ENCODE measurements at regions not wholly inside any gene's neighbourhood (a gene's known extent, or its start where the extent isn't known, plus 50 kb on each side); places are given as distances from the start of the nearest gene placed in this dataset.

GRCh38 chr16:85257483-85257882, 145.2 kb upstream of the CIBAR2 start:
- no peak for DNase-seq (ENCODE audit: low spot score)

DNA sequence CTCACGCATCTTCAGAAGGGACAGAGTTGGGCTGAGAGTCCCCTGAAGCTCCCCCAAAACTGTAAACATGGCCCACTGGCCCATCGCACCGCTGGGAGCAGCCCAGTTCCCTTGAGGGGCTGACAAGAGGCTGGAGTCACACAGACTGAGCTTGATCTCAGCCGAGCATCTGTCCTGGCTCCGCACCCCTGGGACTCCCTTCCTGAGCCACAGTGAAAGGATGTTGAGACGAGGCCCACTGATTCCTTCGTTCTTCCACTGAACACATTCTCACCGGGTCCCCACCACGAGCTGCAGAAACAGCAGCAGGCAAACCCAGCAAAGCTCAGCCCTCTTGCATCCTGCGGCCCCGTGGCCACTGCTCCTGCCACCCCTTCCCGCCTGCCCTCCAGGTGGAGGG, 145.9 kb upstream of the CIBAR2 start:
- no peak for DNase-seq (ENCODE audit: low spot score)

DNA sequence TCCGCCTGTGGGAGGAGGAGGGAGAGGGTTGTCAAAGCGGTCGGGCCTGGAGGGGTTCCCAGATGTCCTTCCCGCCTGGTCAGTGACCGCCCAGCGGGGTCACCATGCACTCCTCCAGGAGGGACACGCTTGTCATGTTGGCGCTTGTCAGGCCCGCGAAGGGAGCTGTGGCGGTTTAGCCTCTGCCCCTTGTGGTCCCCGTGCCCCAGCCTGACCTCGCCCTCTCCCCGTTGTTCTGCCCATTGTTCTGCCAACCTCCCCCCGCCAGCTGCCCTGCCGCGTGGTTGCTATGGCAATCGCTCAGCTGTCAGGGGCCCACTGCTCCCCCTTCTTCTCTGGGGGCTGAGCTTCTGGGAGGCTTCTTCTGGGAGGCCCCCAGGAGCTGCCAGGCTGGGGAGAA, 146.4 kb upstream of the CIBAR2 start:
- DNase-seq (ENCODE audit: low spot score): no peak

DNA sequence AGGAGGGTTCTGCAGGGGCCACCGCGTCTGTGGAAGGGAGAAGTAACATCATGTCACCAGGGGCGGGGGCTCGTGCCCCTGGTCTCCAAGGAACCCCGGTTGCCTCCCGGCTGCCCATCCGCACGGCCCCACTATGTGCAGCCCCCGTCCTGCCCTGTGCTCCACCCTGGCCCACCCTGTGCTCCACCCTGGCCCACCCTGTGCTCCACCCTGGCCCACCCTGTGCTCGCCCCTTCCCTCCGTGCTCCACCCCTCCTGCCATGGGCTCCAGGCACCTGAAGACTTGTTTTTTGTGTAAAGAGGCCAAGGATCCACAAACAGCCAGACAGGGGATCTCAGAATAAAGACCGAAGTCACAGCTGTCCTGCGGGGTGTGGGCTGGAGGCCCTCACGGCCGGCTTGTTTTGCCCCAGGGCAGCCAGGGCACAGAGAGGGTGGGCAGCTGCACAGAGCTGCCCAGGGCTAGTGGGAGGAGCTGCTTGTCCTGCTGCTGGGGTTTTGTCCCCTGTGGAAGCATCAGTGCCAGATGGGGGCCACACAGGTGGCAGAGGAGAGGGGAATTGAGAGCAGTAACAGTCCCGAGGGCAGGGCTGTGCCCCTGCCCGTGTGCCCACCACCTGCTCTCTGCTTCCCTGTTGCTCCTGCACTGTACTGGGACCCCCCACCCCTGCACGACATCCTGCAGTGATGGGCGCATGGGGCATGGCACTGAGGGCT, 147.0 kb upstream of the CIBAR2 start:
- DNase-seq (ENCODE audit: low spot score): no peak

GRCh38 chr16:85259832-85260167, 147.5 kb upstream of the CIBAR2 start:
- DNase-seq (ENCODE audit: low spot score): no peak

DNA sequence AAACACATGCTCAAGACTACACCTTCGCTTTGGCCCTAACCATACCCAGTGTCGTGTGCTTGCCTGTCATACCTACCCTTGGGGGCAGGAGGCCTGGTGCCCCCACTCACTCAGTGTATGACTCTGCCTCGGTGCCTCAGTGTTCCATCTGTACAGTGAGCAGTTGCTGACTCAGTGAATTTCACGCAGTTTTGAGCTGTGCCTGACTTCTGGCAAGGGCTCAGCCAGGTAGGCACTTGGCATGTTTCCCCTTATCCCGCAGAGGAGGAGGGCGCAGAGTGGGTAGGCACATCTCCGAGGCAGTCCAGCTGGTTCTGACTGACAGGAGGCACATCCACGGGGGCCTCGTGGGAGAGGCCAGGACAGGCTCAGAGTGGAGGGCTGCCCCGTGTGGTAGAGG, 148.9 kb upstream of the CIBAR2 start:
- no peak for DNase-seq (ENCODE audit: low spot score)

DNA sequence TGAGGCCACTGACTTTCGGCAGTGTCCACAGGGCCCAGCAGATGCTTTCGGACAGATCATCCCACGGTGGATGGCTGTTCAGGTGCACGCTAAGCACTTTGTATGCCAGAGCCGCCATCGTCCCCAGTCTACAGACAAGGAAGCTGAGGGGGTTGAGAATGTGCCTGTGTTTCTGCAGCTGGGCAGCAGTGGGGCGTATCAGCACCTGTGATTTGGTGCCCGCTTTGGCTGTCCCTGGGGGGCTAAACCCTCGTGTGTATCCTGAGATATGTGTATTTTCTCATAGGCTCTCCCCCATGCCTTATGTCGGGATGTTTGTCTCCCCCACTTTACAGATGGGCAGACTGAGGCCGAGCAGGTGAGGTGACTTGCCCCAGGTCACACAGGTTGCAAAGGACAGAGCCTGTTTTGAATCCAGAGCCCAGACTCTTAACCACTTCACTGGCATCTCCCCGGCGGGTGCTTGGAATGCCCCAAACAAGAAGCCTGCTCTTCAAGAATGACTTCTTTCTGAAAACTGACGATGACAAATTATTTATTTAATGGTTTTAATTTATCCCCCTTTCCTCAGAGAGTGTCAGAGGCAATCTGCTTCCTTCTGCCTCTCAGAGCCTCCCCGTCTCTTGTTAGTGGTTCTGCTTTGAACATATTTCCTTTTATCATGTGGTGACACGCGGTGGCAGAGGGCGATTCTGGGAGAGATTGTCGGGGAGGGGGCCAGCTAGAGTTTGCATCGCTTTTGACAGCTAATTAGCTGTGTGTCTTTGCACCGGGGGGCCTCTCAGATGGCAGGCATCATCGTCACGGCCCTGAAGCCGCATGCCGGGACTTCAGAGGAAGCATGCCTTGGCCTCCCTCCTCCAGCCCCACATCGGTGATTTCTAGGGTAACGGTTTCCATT, 149.6 kb upstream of the CIBAR2 start:
- DNase-seq (ENCODE audit: low spot score): no peak

- DNase-seq (ENCODE audit: low spot score): no peak
Observed at GRCh38 chr16:85262558-85263238, 150.4 kb upstream of the CIBAR2 start.

DNA sequence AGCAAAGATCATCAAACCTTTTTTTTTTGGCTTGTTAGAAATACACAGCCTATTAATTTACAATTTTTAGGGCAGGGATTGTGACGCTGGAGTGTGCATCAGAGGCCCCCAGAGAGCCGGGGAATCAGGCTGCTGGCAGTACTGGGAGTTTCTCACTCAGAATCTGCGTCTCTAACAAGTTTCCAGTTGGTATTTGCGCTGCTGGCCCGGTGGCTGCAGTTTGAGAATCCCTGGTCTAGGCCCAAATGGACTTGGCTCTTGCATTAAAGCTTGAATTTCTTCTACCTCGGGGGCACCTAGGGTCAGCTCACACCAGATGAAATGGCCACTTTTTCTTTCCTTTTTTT, 150.9 kb upstream of the CIBAR2 start:
- DNase-seq (ENCODE audit: low spot score): no peak

GRCh38 chr16:85264752-85265151, 152.5 kb upstream of the CIBAR2 start:
- no peak for DNase-seq (ENCODE audit: low spot score)

DNA sequence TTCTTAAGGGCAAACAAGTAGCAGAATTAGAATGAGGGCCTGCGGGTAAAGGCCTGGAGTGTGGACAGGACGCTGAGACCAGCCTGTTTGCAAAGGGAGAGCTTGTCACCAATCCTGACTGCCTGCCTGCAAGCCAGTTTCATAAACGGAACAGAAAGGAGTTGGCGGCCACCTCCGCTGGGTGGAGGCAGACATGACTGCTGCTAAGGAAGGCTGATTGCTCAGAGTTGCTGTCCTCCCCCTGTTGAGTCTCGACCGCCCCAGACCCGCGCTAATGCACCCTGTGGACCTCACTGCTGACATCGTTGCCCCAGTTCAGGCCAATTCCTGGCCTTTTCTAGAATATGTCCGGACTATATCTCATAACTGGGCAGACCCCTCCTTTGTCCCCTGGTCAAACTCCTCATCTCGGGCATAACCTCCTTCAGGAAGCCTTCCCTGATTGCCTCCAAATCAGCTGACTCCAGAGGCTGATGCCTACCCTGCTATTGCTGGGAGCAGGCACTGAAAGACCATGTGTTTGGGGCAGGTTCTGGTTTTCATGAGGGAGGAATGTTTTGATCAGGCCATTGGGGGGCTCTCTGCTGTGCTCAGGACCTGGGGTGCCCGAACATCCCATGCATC, 153.0 kb upstream of the CIBAR2 start:
- no peak for DNase-seq (ENCODE audit: low spot score)

GRCh38 chr16:85265810-85266209, 153.5 kb upstream of the CIBAR2 start:
- DNase-seq (ENCODE audit: low spot score): no peak

GRCh38 chr16:85266857-85267256, 154.6 kb upstream of the CIBAR2 start:
- DNase-seq (ENCODE audit: low spot score): no peak

DNA sequence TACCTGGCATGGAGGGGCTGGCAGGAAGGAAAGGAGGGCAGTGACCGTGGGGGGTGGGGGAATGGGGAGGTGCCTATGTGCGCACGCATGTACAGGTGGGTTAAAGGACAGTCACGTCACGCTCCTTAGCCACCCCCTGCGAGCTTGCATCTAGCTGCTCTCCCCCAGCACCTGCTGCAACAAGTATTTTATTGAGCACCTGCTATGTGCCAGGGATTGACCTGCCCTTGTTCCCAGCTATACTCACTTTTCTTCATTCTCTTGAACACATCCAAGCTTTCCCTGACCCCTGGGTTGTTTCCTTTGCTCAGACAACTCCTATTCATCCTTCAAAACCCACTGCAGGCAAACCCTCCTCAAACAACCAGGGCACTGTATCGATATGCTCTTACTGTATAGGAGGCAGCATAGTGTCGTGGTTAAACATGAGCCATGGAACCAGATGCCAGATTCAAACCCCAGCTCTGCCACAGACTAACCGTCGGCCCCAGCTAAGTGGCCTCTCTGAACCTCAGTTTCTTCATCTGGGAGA, 155.2 kb upstream of the CIBAR2 start:
- no peak for DNase-seq (ENCODE audit: low spot score)

GRCh38 chr16:85269165-85269564, 156.9 kb upstream of the CIBAR2 start:
- DNase-seq (ENCODE audit: low spot score): no peak

DNA sequence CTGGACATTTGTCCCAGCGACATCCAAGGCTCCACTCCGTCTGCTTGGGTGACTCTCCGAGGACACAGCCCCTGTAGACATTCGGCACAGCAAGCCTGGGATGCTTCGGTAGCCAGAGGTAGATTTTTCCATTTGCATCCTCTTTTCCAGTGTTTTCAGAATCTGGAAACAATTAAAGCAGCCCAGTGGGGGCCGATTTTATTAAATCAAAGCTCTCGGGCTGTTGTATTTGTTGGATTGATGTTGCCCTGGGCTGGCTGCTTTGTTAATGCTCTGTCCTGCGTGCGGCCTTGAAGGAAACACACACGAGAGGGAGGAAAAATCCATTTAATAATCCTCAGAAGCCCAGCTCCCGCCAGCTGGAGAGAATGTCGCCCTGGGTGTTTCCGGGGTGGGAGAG, 158.1 kb upstream of the CIBAR2 start:
- DNase-seq (ENCODE audit: low spot score): no peak

- no peak for DNase-seq (ENCODE audit: low spot score)
Observed at GRCh38 chr16:85271198-85271597, 158.9 kb upstream of the CIBAR2 start.

DNA sequence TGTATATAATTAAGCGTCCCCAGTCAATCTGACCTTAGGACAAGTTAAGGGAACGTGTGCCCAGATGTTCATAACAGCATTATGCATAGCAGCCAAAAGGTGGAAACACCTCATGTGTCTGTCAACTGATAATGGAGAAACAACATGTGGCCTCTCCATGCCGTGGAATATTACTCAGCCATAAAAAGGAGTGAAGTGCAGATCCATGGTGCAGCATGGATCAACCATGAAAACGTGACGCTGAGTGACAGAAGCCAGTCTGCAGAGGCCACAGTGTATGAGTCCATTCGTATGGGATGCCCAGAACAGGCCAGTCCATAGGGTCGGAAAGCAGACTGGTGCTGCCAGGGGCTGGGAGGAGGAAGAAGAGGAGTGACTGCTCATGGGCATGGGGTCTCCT, 161.0 kb upstream of the CIBAR2 start:
- no peak for DNase-seq (ENCODE audit: low spot score)

- DNase-seq (ENCODE audit: low spot score): no peak
Observed at GRCh38 chr16:85274501-85274900, 162.2 kb upstream of the CIBAR2 start.

DNA sequence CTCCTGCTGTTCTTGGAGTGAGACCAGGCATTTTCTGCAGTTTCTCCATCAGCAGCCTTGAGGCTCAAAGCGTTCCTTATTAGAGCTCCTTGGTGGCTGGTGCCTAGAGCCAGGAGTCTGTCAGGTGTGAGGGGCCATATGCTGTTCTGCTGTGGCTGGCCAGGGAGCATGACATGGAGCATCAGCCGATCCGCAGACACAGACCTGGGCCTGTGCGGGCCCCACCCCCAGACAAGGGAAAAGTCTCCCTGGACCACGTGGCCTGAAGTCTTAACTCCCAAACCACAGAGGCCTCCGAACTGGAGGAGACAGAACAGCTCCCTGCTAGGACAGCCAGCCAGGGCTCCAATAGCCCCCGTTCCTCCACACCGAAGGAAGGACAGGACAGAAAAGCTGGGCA, 162.7 kb upstream of the CIBAR2 start:
- DNase-seq (ENCODE audit: low spot score): no peak

DNA sequence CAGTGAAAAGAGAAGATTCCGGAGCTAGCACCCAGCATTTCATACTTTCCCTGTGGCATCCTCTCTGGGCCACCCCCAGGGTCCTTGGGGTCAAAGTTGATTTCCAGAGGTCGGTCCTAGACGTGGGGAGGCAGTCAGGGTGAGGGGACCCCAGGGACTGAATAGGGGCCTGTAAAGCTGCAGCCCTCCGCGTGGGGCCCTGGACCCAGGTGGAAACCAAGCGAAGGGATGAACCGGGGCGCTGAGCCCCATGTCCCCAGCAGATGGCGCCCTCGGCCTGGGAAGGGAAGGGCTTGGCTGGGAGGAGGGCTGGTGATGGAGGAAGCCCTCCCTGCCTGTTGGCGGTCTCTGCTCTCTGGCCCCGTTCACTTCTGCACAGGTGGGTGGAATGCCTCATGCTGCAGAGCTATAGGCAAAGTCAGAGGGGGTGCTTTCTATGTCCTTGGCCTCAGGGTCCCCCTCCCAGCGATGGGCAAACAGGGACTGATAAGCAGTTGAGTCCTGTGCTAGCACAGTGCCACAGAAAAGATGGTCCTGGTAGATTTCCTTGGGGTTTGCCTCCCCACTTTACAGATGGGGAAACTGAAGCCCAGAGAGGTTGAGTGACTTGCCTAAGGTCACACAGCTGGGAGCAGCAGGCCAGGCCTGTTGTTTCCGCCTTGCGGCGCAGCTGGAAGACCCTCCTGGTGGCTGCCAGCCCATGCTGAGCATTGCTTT, 163.4 kb upstream of the CIBAR2 start:
- peak; percentile 49 for DNase-seq (ENCODE audit: low spot score)

- DNase-seq (ENCODE audit: low spot score): no peak
Observed at GRCh38 chr16:85276258-85276657, 164.0 kb upstream of the CIBAR2 start.

All from hematopoietic multipotent progenitor cell treated with erythropoietin and hydrocortisone succinate and interleukin-3 and kit ligand, for 15 days (in vitro differentiated cells).